Thoracic aorta (tissue), 2 donors: ENCODE measurements at regions not wholly inside any gene's neighbourhood (a gene's known extent, or its start where the extent isn't known, plus 50 kb on each side); places are given as distances from the start of the nearest gene placed in this dataset.

Source experiments
- ATAC-seq: fragments of 150-250 bp; one replicate; pipeline ENCODE4 v1.8.0; 2017; ENCODE audit warnings: low read depth; ENCODE audit not compliant: insufficient number of reproducible peaks, low FRiP score
- DNase-seq: peaks from one replicate; pipeline ENCODE4 v3.0.0-alpha.2; 2020; ENCODE audit warnings: low spot score
- H3K27ac ChIP-seq, 2 donors: fragments of 200-600 bp; sonication (generic); 1 replicate in 1 of 2; 2 replicates in 1 of 2; pipeline ENCODE4 v1.5.1; 2016; ENCODE audit warnings: mild to moderate bottlenecking in 2 of 2, moderate library complexity in 2 of 2
- H3K27me3 ChIP-seq: fragments of 200-600 bp; sonication (generic); replicated peaks from 2 replicates; pipeline ENCODE4 v1.6.0; 2016; ENCODE audit warnings: mild to moderate bottlenecking; ENCODE audit not compliant: insufficient read depth
- H3K36me3 ChIP-seq: fragments of 200-600 bp; sonication (generic); one replicate; pipeline ENCODE4 v1.5.1; 2016
- H3K4me1 ChIP-seq, 2 donors: fragments of 200-600 bp; sonication (generic); 1 replicate in 1 of 2; 2 replicates in 1 of 2; pipeline versions ENCODE4 v1.5.1 to v1.6.0; 2016; ENCODE audit warnings: low read depth in 2 of 2, mild to moderate bottlenecking in 1 of 2; ENCODE audit not compliant: control insufficient read depth in 1 of 2
- H3K4me3 ChIP-seq: fragments of 200-600 bp; sonication (generic); 2 replicates; pipeline ENCODE4 v1.5.1; 2016; ENCODE audit warnings: mild to moderate bottlenecking
- H3K9me3 ChIP-seq: fragments of 200-600 bp; sonication (generic); 2 replicates; pipeline ENCODE4 v1.5.1; 2016
- TF ChIP-seq, protein P1 (sequence below): fragments of 200-600 bp; sonication (generic); IDR thresholded peaks from one replicate; pipeline ENCODE4 v1.5.1; 2019; ENCODE audit warnings: antibody characterized with exemption

- Histone ChIP-seq H3K27ac (no peak overlapping the region), H3K9me3 (no peaks in the 10 kb centered on the region)
- ATAC-seq, result no peak
These were observed 74.2 kb upstream of the RGS4 start for GRCh38 chr1:162994921-162995320.

DNA sequence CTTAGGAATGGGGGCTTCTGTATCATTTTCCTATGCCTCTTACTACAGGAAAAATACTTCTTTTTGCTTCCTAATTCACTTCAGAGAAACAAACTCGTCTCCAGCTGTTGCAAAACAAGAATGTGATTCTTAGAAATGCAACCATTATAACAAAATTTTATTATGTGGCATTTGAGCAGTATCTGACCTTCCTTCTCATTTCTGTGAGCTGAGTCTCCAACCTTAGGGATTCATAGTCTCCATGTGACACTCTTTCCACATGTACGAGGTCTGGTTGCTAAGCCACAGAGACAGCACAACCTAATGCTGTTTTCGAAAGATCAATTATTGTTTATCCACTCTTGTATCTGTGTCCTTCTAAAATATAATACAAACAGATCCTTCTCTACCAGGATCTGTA lies 75.3 kb upstream of the RGS4 start:
- no peak overlapping the region for H3K27ac ChIP-seq
- H3K36me3 ChIP-seq, result no peaks in the 10 kb centered on the region
- no peak overlapping the region for H3K4me3 ChIP-seq
- ATAC-seq, result no peak
- no peaks in the 10 kb centered on the region for H3K27me3 ChIP-seq
- no peaks in the 10 kb centered on the region for H3K4me1 ChIP-seq
- no peaks in the 10 kb centered on the region for H3K9me3 ChIP-seq
- TF ChIP-seq, protein P1, sequence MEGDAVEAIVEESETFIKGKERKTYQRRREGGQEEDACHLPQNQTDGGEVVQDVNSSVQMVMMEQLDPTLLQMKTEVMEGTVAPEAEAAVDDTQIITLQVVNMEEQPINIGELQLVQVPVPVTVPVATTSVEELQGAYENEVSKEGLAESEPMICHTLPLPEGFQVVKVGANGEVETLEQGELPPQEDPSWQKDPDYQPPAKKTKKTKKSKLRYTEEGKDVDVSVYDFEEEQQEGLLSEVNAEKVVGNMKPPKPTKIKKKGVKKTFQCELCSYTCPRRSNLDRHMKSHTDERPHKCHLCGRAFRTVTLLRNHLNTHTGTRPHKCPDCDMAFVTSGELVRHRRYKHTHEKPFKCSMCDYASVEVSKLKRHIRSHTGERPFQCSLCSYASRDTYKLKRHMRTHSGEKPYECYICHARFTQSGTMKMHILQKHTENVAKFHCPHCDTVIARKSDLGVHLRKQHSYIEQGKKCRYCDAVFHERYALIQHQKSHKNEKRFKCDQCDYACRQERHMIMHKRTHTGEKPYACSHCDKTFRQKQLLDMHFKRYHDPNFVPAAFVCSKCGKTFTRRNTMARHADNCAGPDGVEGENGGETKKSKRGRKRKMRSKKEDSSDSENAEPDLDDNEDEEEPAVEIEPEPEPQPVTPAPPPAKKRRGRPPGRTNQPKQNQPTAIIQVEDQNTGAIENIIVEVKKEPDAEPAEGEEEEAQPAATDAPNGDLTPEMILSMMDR, result no peak
- no peak for DNase-seq

More at GRCh38 chr1:162994921-162995320, 74.2 kb upstream of the RGS4 start:
- H3K36me3 ChIP-seq, result no peaks in the 10 kb centered on the region
- no peaks in the 10 kb centered on the region for H3K4me1 ChIP-seq
- no peaks in the 10 kb centered on the region for H3K27me3 ChIP-seq
- TF ChIP-seq, protein P1, result no peak
- no peak overlapping the region for H3K4me3 ChIP-seq
- DNase-seq, result no peak

GRCh38 chr1:162992945-162993344 lies 76.2 kb upstream of the RGS4 start:
- no peaks in the 10 kb centered on the region for H3K27me3 ChIP-seq
- H3K4me3 ChIP-seq, result no peak overlapping the region
- no peak for DNase-seq
- no peaks in the 10 kb centered on the region for H3K9me3 ChIP-seq
- ATAC-seq, result no peak
- TF ChIP-seq, protein P1, result no peak
- H3K27ac ChIP-seq, result no peak overlapping the region
- H3K36me3 ChIP-seq, result no peaks in the 10 kb centered on the region
- H3K4me1 ChIP-seq, result no peaks in the 10 kb centered on the region

DNA sequence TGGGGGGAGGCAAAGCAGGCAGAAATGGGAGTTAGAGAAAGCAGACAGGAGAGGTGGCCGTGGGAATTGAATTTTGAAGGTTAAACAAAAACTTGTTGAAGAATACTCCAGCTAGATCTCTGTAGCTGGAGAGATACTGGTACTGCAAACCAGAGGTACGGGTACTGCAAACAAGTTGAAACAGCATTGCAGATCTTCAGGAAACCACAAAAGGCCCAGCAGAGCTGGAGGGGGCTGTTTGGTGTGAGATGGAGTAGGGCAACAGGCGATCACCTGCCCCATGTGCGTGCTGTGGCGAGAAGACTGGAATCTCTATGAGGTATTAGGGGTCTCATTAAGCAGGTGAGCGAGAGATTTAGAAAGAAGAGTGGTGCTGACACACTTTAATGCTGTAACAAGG lies 77.7 kb upstream of the RGS4 start:
- Histone ChIP-seq H3K27ac (no peak overlapping the region), H3K27me3 (no peaks in the 10 kb centered on the region), H3K4me1 (no peaks in the 10 kb centered on the region), H3K4me3 (no peak overlapping the region), H3K36me3 (no peaks in the 10 kb centered on the region), H3K9me3 (no peaks in the 10 kb centered on the region)
- DNase-seq, result no peak
- no peak for ATAC-seq
- TF ChIP-seq, protein P1, result no peak

GRCh38 chr1:162990665-162991064 lies 78.5 kb upstream of the RGS4 start:
- DNase-seq (no peak), ATAC-seq (no peak)
- H3K9me3 ChIP-seq, result no peaks in the 10 kb centered on the region
- H3K27ac ChIP-seq, result no peak overlapping the region
- no peaks in the 10 kb centered on the region for H3K36me3 ChIP-seq
- H3K27me3 ChIP-seq, result no peaks in the 10 kb centered on the region
- TF ChIP-seq, protein P1, result no peak
- no peaks in the 10 kb centered on the region for H3K4me1 ChIP-seq
- H3K4me3 ChIP-seq, result no peak overlapping the region
